GM10266 (cell line): ENCODE measurements at regions not wholly inside any gene's neighbourhood (a gene's known extent, or its start where the extent isn't known, plus 50 kb on each side); places are given as distances from the start of the nearest gene placed in this dataset.

Experiments used
- DNase-seq: peaks from one replicate; pipeline ENCODE4 v3.0.0; 2012; ENCODE audit errors: extremely low spot score
- TF ChIP-seq, protein P1 (sequence below): IDR thresholded peaks from 2 replicates; pipeline ENCODE4 v1.5.1; 2012; ENCODE audit warnings: mild to moderate bottlenecking, low read depth; ENCODE audit not compliant: control insufficient read depth, insufficient read depth; ENCODE audit errors: missing control alignments

DNA sequence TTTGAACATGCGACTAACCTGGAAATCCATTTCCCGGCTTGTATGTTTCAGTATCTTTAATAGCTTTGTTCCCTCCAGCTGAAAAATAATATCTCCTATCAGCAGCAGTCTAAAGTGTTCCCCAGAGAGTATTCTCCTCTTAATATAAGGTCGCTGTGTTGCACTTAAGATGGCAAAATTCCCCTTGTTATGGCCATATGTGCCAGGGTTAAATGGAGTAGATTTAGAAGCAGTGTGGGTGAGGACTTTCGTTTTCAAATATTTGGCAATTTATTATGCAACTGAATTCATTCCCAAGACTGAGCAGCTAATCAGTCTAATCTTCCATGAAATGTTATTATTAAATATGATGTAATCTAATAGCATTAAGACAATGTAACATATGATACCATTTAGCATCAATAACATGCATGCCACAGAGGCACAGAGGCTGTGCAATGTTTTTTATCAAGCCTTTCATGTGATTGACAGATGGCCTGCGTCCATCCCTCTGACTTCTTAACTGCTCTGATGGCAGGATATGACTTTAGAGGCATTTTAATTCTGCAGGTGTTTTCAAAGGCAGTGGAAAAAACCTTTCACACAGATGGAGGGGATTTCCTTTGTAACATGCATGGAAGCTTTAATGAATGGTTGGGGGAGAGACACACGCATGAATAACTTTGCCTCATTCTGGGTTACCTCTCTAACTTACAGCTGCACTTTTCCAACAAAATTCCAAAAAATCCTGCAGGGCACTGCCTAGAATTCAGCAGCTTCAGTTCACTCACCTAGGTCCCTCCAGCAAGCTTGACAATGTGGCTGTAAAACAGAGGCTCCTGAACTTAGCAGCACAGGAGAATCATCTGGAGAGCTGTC is 55.1 kb upstream of the ZPBP start:
- TF ChIP-seq, protein P1, sequence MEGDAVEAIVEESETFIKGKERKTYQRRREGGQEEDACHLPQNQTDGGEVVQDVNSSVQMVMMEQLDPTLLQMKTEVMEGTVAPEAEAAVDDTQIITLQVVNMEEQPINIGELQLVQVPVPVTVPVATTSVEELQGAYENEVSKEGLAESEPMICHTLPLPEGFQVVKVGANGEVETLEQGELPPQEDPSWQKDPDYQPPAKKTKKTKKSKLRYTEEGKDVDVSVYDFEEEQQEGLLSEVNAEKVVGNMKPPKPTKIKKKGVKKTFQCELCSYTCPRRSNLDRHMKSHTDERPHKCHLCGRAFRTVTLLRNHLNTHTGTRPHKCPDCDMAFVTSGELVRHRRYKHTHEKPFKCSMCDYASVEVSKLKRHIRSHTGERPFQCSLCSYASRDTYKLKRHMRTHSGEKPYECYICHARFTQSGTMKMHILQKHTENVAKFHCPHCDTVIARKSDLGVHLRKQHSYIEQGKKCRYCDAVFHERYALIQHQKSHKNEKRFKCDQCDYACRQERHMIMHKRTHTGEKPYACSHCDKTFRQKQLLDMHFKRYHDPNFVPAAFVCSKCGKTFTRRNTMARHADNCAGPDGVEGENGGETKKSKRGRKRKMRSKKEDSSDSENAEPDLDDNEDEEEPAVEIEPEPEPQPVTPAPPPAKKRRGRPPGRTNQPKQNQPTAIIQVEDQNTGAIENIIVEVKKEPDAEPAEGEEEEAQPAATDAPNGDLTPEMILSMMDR, result no peak
- DNase-seq, result no peak

DNA sequence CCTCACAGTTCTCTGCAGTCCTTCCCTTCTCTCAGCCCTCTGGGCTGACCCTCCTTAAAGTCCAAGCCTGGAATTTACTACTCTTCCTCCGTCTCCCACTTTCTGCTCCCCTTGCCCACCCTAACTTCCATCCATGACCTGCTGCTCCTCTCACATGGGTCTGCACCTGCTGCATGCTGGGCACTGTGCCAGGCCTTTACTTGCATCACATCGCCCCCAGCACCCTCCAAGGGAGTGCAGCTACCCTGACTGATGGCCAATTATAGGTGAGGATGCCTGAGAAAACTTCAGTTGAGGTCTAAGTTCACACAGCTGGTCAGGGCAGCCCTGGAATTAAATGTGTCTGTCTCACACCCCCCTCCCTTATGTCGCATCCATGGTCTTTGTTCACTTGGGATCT is 53.6 kb upstream of the ZPBP start:
- TF ChIP-seq, protein P1, result no peak
- DNase-seq, result no peak

- TF ChIP-seq, protein P1, result no peak
- DNase-seq, result no peak
These were observed 52.8 kb upstream of the ZPBP start for GRCh38 chr7:50145801-50146338.

GRCh38 chr7:50145226-50145625 is 52.2 kb upstream of the ZPBP start:
- no peak for DNase-seq
- TF ChIP-seq, protein P1, result no peak
